Transverse colon (tissue), 4 donors: ENCODE measurements at regions not wholly inside any gene's neighbourhood (a gene's known extent, or its start where the extent isn't known, plus 50 kb on each side); places are given as distances from the start of the nearest gene placed in this dataset.

Experiments used
- EP300 ChIP-seq: sonication (generic); formaldehyde crosslinking; IDR thresholded peaks from one replicate; pipeline ENCODE4 v1.6.1; 2017; ENCODE audit warnings: antibody characterized with exemption, low read depth
- POLR2AphosphoS5 ChIP-seq, 3 donors: sonication (generic); formaldehyde crosslinking; IDR thresholded peaks; one replicate each; pipeline ENCODE4 v1.6.1; 2016; ENCODE audit warnings: antibody characterized with exemption in 3 of 3
- TF ChIP-seq, protein P1 (sequence below), 5 experiments: fragments of 200-600 bp in 3 of 5; fragments of 450-650 bp in 2 of 5; sonication (generic) in 3 of 5; IDR thresholded peaks; 1 replicate in 2 of 5; 2 replicates in 3 of 5; pipeline ENCODE4 v1.5.1; 2016 to 2017; ENCODE audit warnings: antibody characterized with exemption in 5 of 5, inconsistent platforms in 3 of 5, mild to moderate bottlenecking in 2 of 5, moderate library complexity in 1 of 5

GRCh38 chr1:29853716-29854330 lies 617.5 kb downstream of the PTPRU start:
- TF ChIP-seq EP300, result no peak
- TF ChIP-seq, protein P1, sequence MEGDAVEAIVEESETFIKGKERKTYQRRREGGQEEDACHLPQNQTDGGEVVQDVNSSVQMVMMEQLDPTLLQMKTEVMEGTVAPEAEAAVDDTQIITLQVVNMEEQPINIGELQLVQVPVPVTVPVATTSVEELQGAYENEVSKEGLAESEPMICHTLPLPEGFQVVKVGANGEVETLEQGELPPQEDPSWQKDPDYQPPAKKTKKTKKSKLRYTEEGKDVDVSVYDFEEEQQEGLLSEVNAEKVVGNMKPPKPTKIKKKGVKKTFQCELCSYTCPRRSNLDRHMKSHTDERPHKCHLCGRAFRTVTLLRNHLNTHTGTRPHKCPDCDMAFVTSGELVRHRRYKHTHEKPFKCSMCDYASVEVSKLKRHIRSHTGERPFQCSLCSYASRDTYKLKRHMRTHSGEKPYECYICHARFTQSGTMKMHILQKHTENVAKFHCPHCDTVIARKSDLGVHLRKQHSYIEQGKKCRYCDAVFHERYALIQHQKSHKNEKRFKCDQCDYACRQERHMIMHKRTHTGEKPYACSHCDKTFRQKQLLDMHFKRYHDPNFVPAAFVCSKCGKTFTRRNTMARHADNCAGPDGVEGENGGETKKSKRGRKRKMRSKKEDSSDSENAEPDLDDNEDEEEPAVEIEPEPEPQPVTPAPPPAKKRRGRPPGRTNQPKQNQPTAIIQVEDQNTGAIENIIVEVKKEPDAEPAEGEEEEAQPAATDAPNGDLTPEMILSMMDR (IDR thresholded peaks at IDR 0.05), result no peak
- no peak for TF ChIP-seq POLR2AphosphoS5 (IDR thresholded peaks at IDR 0.05)
